H9 (cell line): ENCODE measurements at regions not wholly inside any gene's neighbourhood (a gene's known extent, or its start where the extent isn't known, plus 50 kb on each side); places are given as distances from the start of the nearest gene placed in this dataset.

ENCODE experiments used
- DNase-seq: peaks from one replicate; pipeline ENCODE4 v3.0.0-alpha.2; 2017
- H2AFZ ChIP-seq: one replicate; pipeline ENCODE4 v1.6.1; 2013; ENCODE audit warnings: mild to moderate bottlenecking, low read length, control low read depth, moderate library complexity
- H2AK5ac ChIP-seq: 2 replicates; pipeline ENCODE4 v1.6.1; 2013; ENCODE audit warnings: low read length, control low read depth, mixed read lengths; ENCODE audit not compliant: insufficient read length
- H2BK120ac ChIP-seq: one replicate; pipeline ENCODE4 v1.6.1; 2013; ENCODE audit warnings: low read depth, mild to moderate bottlenecking, low read length, control low read depth, inconsistent platforms; ENCODE audit not compliant: poor library complexity, severe bottlenecking
- H2BK12ac ChIP-seq: 2 replicates; pipeline ENCODE4 v1.6.1; 2013; ENCODE audit warnings: low read length, control low read depth, mixed read lengths, low read depth; ENCODE audit not compliant: insufficient read length
- H2BK15ac ChIP-seq: 2 replicates; pipeline ENCODE4 v1.6.1; 2013; ENCODE audit warnings: low read depth, low read length, control low read depth
- H2BK20ac ChIP-seq: one replicate; pipeline ENCODE4 v1.6.1; 2013; ENCODE audit warnings: low read depth, mild to moderate bottlenecking, low read length, control low read depth, inconsistent platforms; ENCODE audit not compliant: poor library complexity, severe bottlenecking
- H2BK5ac ChIP-seq: 2 replicates; pipeline ENCODE4 v1.6.1; 2013; ENCODE audit warnings: low read length, control low read depth, mixed read lengths; ENCODE audit not compliant: insufficient read length
- H3K14ac ChIP-seq: 2 replicates; pipeline ENCODE4 v1.6.1; 2013; ENCODE audit warnings: low read length, control low read depth; ENCODE audit not compliant: insufficient read depth
- H3K18ac ChIP-seq: 2 replicates; pipeline ENCODE4 v1.6.1; 2013; ENCODE audit warnings: low read depth, mild to moderate bottlenecking, mixed read lengths, low read length, control low read depth; ENCODE audit not compliant: insufficient read length
- H3K23ac ChIP-seq: 2 replicates; pipeline ENCODE4 v1.6.1; 2013; ENCODE audit warnings: low read length, control low read depth, mixed read lengths, low read depth; ENCODE audit not compliant: insufficient read length
- H3K23me2 ChIP-seq: 2 replicates; pipeline ENCODE4 v1.6.1; 2013; ENCODE audit warnings: low read depth, mild to moderate bottlenecking, mixed read lengths, low read length, control low read depth; ENCODE audit not compliant: insufficient read length, poor library complexity, severe bottlenecking
- H3K27ac ChIP-seq: 2 replicates; pipeline ENCODE4 v1.5.1; 2013; ENCODE audit warnings: low read length, control low read depth, mixed read lengths, low read depth; ENCODE audit not compliant: insufficient read length
- H3K27me3 ChIP-seq: 2 replicates; pipeline ENCODE4 v1.6.1; 2013; ENCODE audit warnings: low read length, control low read depth, inconsistent platforms; ENCODE audit not compliant: insufficient read depth
- H3K4ac ChIP-seq: 2 replicates; pipeline ENCODE4 v1.6.1; 2013; ENCODE audit warnings: low read depth, mild to moderate bottlenecking, control low read depth, inconsistent platforms, low read length, moderate library complexity
- H3K4me1 ChIP-seq: 2 replicates; pipeline ENCODE4 v1.6.1; 2013; ENCODE audit warnings: low read length, control low read depth, inconsistent platforms; ENCODE audit not compliant: insufficient read depth
- H3K4me2 ChIP-seq: 2 replicates; pipeline ENCODE4 v1.6.1; 2013; ENCODE audit warnings: low read length, control low read depth, mixed read lengths; ENCODE audit not compliant: insufficient read length, insufficient read depth
- H3K56ac ChIP-seq: 2 replicates; pipeline ENCODE4 v1.6.1; 2013; ENCODE audit warnings: low read depth, mild to moderate bottlenecking, mixed read lengths, low read length, control low read depth; ENCODE audit not compliant: insufficient read length
- H3K79me1 ChIP-seq: 2 replicates; pipeline ENCODE4 v1.6.1; 2013; ENCODE audit warnings: low read depth, mild to moderate bottlenecking, moderate library complexity, low read length, control low read depth, inconsistent platforms; ENCODE audit not compliant: insufficient read depth, poor library complexity, severe bottlenecking
- H3K79me2 ChIP-seq: 2 replicates; pipeline ENCODE4 v1.6.1; 2013; ENCODE audit warnings: low read length, control low read depth, inconsistent platforms; ENCODE audit not compliant: insufficient read depth
- H3K9ac ChIP-seq: 2 replicates; pipeline ENCODE4 v1.6.1; 2013; ENCODE audit warnings: low read length, control low read depth, mixed read lengths; ENCODE audit not compliant: insufficient read length; ENCODE audit errors: extremely low read depth
- H3K9me3 ChIP-seq: one replicate; pipeline ENCODE4 v1.6.1; 2013; ENCODE audit warnings: low read depth, low read length, inconsistent platforms; ENCODE audit not compliant: control insufficient read depth
- H3T11ph ChIP-seq: one replicate; pipeline ENCODE4 v1.6.1; 2013; ENCODE audit warnings: mild to moderate bottlenecking, low read length, control low read depth, inconsistent platforms
- H4K20me1 ChIP-seq: one replicate; pipeline ENCODE4 v1.6.1; 2013; ENCODE audit not compliant: control insufficient read depth, insufficient read length, insufficient read depth
- H4K5ac ChIP-seq: 2 replicates; pipeline ENCODE4 v1.6.1; 2013; ENCODE audit warnings: low read depth, mild to moderate bottlenecking, mixed read lengths, low read length, control low read depth; ENCODE audit not compliant: insufficient read length
- H4K8ac ChIP-seq: replicated peaks from 2 replicates; pipeline ENCODE4 v1.6.1; 2013; ENCODE audit warnings: low read length, control low read depth, mixed read lengths, low read depth; ENCODE audit not compliant: insufficient read length
- H4K91ac ChIP-seq: 2 replicates; pipeline ENCODE4 v1.6.1; 2013; ENCODE audit warnings: low read depth, mild to moderate bottlenecking, moderate library complexity, mixed read lengths, low read length, control low read depth; ENCODE audit not compliant: insufficient read length
- H3K27ac Mint-ChIP-seq, 3 experiments: 2 replicates in 2 of 3; 3 replicates in 1 of 3; pipeline ENCODE4 v1.8.0; 2020 to 2021; ENCODE audit warnings: mixed read lengths in 3 of 3, mild to moderate bottlenecking in 1 of 3, moderate library complexity in 1 of 3
- H3K27me3 Mint-ChIP-seq: 2 replicates; pipeline ENCODE4 v1.8.0; 2021; ENCODE audit warnings: low read depth, mild to moderate bottlenecking, moderate library complexity, mixed read lengths
- H3K36me3 Mint-ChIP-seq, 3 experiments: 2 replicates in 2 of 3; 3 replicates in 1 of 3; pipeline ENCODE4 v1.8.0; 2020 to 2021; ENCODE audit warnings: low read depth in 3 of 3, mixed read lengths in 3 of 3; ENCODE audit not compliant: insufficient read depth in 1 of 3
- H3K4me1 Mint-ChIP-seq, 2 experiments: 2 replicates each; pipeline ENCODE4 v1.8.0; 2020; ENCODE audit warnings: mixed read lengths in 2 of 2
- H3K4me3 Mint-ChIP-seq, 2 experiments: 2 replicates in 1 of 2; 3 replicates in 1 of 2; pipeline ENCODE4 v1.8.0; 2020 to 2021; ENCODE audit warnings: mild to moderate bottlenecking in 2 of 2, mixed read lengths in 2 of 2, moderate library complexity in 1 of 2
- H3K9me3 Mint-ChIP-seq, 2 experiments: 2 replicates in 1 of 2; 3 replicates in 1 of 2; pipeline ENCODE4 v1.8.0; 2020; ENCODE audit warnings: mild to moderate bottlenecking in 2 of 2, mixed read lengths in 2 of 2, moderate library complexity in 1 of 2
- WGBS: extraction: QIAGEN DNeasy Blood & Tissue Kit; methylation state at CpG from one replicate; pipeline ENCODE4 v1.1.7; 2013; ENCODE audit warnings: missing lambda C conversion rate, low lambda C conversion rate, mixed read lengths; ENCODE audit not compliant: insufficient read length; ENCODE audit errors: extremely low coverage; 5-methylcytosine and 5-hydroxymethylcytosine counted together
- TF ChIP-seq, protein P1 (sequence below): fragments of 200-600 bp; sonication (generic); conservative IDR thresholded peaks from 3 replicates; pipeline ENCODE4 v1.8.0; 2021; ENCODE audit warnings: antibody characterized with exemption, mild to moderate bottlenecking

DNA sequence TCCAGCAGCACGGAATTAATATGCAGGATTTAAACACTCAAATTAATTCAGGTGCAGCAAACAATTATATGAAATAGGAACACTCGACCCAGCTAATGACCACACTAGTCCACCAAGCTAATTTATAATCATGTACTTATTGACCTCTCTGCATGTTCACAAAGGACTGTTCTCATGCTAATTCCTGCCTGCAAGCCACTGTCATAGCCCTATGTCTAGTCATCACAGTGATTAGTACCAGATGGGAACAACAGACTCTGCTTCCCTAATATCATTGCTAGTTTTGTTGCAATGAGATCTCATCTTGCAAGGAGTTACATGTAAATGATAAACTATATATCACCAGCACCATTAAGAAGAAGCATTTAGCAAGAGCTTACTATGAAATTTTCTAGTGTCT is 553.0 kb upstream of the GRAMD2B start:
- H3K79me2 ChIP-seq = no peaks in the 10 kb centered on the region
- H4K5ac ChIP-seq = no peak overlapping the region
- no peak overlapping the region for H2BK20ac ChIP-seq
- H2AFZ ChIP-seq = no peak overlapping the region
- H3K23ac ChIP-seq = no peak overlapping the region
- Mint-ChIP-seq H3K27me3 (no peaks in the 10 kb centered on the region), H3K36me3 (peaks cover 0 to 8% (median 0%) of the 10 kb centered on the region in 3 experiments; a peak in 2 of 7 replicates), H3K27ac (no peak overlapping the region), H3K4me3 (no peak overlapping the region), H3K9me3 (no peaks in the 10 kb centered on the region; a peak in 1 of 5 replicates), H3K4me1 (peaks cover 5 to 9% of the 10 kb centered on the region in 2 experiments)
- no peaks in the 10 kb centered on the region for H4K20me1 ChIP-seq
- H3K18ac ChIP-seq = no peak overlapping the region
- H3K14ac ChIP-seq = no peak overlapping the region
- H2BK5ac ChIP-seq = no peak overlapping the region
- no peak overlapping the region for H3K4ac ChIP-seq
- H2BK15ac ChIP-seq = no peak overlapping the region
- no peaks in the 10 kb centered on the region for H3K79me1 ChIP-seq
- H4K91ac ChIP-seq = no peak overlapping the region
- TF ChIP-seq, protein P1, sequence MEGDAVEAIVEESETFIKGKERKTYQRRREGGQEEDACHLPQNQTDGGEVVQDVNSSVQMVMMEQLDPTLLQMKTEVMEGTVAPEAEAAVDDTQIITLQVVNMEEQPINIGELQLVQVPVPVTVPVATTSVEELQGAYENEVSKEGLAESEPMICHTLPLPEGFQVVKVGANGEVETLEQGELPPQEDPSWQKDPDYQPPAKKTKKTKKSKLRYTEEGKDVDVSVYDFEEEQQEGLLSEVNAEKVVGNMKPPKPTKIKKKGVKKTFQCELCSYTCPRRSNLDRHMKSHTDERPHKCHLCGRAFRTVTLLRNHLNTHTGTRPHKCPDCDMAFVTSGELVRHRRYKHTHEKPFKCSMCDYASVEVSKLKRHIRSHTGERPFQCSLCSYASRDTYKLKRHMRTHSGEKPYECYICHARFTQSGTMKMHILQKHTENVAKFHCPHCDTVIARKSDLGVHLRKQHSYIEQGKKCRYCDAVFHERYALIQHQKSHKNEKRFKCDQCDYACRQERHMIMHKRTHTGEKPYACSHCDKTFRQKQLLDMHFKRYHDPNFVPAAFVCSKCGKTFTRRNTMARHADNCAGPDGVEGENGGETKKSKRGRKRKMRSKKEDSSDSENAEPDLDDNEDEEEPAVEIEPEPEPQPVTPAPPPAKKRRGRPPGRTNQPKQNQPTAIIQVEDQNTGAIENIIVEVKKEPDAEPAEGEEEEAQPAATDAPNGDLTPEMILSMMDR = no peak
- no peak overlapping the region for H3T11ph ChIP-seq
- WGBS = no CpG with 5 or more reads among the region's 2 CpGs
- DNase-seq = no peak
- H2AK5ac ChIP-seq = no peak overlapping the region
- H4K8ac ChIP-seq = no peak overlapping the region
- no peaks in the 10 kb centered on the region for H3K27me3 ChIP-seq
- H3K4me1 ChIP-seq = no peaks in the 10 kb centered on the region
- no peak overlapping the region for H2BK12ac ChIP-seq
- H3K23me2 ChIP-seq = no peaks in the 10 kb centered on the region
- H2BK120ac ChIP-seq = no peak overlapping the region
- H3K4me2 ChIP-seq = no peak overlapping the region
- H3K27ac ChIP-seq = no peak overlapping the region
- H3K9me3 ChIP-seq = no peaks in the 10 kb centered on the region
- H3K9ac ChIP-seq = no peak overlapping the region
- H3K56ac ChIP-seq = no peak overlapping the region
